ENCODE measurements at regions not wholly inside any gene's neighbourhood (a gene's known extent, or its start where the extent isn't known, plus 50 kb on each side); places are given as distances from the start of the nearest gene placed in this dataset.

- TF ChIP-seq ZBTB20 (tag by site-specific recombination; IDR thresholded peaks at IDR 0.05) (no peak), PRDM4 (tag by site-specific recombination; IDR thresholded peaks at IDR 0.05) (no peak), ZBTB21 (tag by site-specific recombination; IDR thresholded peaks at IDR 0.05) (no peak), YY1 (tag by site-specific recombination; IDR thresholded peaks at IDR 0.05) (no peak), CTCF (tag by site-specific recombination; IDR thresholded peaks at IDR 0.05) (no peak), ELK4 (IDR thresholded peaks at IDR 0.05; ENCODE audit: borderline replicate concordance, low read depth, low read length) (no peak), MYNN (tag by site-specific recombination; IDR thresholded peaks at IDR 0.05; ENCODE audit: borderline replicate concordance) (no peak), ZNF561 (tag by site-specific recombination; IDR thresholded peaks at IDR 0.05; ENCODE audit: borderline replicate concordance) (no peak), ZNF704 (tag by site-specific recombination; IDR thresholded peaks at IDR 0.05) (no peak), ZNF24 (tag by site-specific recombination; IDR thresholded peaks at IDR 0.05) (no peak), ZNF221 (tag by site-specific recombination; IDR thresholded peaks at IDR 0.05; ENCODE audit: borderline replicate concordance) (no peak), ZNF510 (tag by site-specific recombination; IDR thresholded peaks at IDR 0.05; ENCODE audit: insufficient replicate concordance) (no peak), ZNF138 (tag by site-specific recombination; IDR thresholded peaks at IDR 0.05; ENCODE audit: borderline replicate concordance) (no peak)
These were observed 355.4 kb downstream of the MFSD1 start for GRCh38 chr3:159157275-159157674.

Measured in HEK293 (cell line).